HG03432 (cell line): ENCODE measurements at regions not wholly inside any gene's neighbourhood (a gene's known extent, or its start where the extent isn't known, plus 50 kb on each side); places are given as distances from the start of the nearest gene placed in this dataset.

Experiments used
- ATAC-seq: cut with Tn5 transposase; IDR thresholded peaks from one replicate; pipeline ENCODE4 v1.9.1; 2021; ENCODE audit warnings: mild to moderate bottlenecking, moderate library complexity; ENCODE audit not compliant: unreplicated experiment

GRCh38 chr15:99921101-99921500 is 187.9 kb upstream of the LYSMD4 start:
- ATAC-seq, result no peak

DNA sequence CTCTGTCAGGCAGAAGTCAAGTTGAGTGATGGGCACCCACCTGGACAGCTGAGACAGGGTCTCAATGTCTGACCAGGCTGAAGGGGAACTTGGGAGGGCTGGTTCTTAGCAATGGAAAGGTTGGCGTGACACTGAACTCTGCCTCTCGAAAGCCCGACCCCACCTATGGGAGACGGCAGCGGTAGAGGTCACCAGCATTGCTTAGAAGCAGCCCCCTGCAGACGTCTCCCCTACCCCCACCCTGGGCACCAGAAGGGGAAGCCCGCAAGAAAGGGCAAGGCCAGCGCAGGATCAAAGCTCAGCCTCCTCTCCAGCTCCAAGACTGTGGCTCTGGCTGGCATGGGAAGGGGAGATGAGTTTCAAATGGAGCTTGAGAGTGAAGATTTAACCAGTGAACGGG is 184.8 kb upstream of the LYSMD4 start:
- ATAC-seq, result no peak

DNA sequence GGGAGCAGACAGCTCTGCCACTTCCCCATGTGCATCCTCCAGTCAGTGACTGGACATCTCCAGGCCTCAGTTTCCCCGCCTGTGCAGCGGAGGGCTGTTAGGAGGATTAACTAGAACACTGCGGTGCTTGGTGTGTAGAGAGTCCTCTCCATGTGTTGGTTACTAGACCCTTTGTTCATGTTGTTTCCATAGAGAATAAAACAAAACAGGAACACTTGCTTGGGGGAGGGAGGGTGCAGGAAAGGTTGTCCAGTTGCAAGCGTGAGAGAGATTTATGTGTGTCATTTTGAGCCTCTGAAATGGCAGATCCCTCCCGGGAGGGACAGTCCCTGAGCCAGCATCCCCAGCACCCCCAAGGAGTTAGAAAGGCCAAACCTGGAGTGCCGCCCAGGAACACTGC is 184.0 kb upstream of the LYSMD4 start:
- ATAC-seq, result no peak

DNA sequence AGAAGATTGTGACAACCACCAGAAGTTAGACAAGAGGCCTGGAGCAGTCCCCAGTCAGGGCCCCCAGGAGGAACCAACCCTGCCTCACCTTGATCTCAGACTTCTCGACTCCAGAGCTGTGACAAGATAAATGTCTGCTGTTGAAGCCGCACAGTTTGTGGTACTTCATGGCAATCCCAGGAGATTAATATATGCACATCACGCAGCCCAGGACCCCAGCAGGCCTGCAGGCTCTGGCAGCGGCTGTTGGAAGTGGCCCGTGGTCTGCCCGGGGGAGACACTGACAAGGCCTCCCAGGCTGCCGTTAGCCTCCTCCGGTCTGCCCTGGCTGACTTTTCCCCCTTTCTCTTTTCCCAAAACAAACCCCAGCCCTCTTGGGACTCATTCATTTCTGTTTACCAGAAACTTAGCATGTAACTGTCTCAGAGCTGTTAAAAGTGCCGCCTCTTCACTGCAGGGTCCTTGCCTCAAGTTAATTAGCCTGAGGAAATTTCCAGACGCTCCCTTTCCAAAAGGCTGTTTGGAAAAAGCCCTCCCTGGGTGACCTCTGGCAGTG is 183.5 kb upstream of the LYSMD4 start:
- no peak for ATAC-seq

DNA sequence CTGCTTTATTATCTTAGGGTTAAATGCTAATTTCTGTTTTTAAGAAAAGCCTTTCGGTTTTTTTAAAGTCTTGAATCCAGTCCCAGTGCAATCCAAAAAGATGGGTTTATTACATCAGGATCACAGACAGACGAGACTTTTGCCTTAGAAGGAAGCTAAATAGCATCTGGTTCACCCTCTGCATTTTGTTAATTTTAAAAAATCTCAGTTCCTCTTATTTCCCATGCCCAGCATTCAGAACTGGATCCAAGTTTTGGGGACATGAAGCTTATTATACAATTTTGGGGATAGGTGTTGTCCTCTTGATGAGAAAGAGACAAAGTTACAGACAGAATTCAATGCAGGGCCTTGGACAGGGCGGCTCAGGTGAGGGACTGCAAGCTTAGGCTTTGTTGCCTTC is 181.5 kb upstream of the LYSMD4 start:
- no peak for ATAC-seq

- no peak for ATAC-seq
Observed at GRCh38 chr15:99911816-99912215, 178.6 kb upstream of the LYSMD4 start.

DNA sequence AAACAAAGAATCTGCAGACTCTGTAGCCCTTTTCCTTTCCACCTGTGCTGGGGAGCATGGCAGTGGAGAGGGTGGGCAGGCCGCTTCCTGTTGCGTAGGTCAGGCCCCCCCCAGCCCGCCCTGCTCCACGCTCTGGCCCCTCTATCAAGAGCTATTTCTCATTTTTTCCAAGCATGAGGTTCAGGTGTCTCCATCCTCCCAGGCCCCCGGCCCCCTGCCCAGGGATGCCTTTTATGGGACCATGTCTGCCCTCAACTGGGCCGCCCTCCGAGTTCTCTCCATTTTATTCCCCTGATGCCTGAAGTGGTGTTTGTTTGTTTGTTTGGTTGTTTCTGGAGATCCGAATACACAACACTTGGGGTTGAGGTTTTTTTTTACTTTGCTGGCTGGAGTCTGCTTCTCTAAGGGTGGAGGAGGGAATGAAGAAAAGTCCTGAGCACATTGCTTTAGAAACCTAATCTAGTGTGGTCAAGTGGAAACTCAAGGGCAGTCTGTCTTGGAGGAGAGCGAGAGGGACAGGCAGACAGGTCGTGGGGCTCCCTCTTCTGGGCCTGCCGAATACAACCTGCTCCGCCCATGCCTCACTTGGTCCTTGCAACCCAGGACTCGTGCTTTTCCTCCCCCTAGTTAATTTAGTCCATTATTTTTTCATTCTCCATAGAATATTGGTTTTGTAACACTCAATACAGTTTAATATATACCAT is 176.5 kb upstream of the LYSMD4 start:
- peak; percentile 44 for ATAC-seq

- ATAC-seq, result no peak
Observed at GRCh38 chr15:99907698-99908097, 174.5 kb upstream of the LYSMD4 start.

DNA sequence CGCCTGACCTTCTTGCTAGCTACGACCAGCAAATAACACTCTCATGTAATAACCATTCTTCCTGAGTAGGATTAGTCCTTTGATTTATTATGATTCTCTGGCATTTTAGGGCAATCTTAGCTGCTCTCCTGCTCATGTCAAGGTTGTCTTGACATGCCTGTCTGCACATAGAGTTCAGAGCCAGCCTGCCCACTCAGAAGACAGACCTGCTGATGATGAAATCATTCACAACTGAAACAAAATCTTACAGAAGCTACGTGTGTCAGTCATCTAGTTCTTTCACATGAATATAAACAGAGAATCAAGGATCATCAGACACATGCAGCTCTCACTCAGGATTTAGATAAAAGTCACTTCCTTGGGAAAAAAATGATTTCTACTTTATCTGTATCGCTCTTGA is 173.6 kb upstream of the LYSMD4 start:
- no peak for ATAC-seq

DNA sequence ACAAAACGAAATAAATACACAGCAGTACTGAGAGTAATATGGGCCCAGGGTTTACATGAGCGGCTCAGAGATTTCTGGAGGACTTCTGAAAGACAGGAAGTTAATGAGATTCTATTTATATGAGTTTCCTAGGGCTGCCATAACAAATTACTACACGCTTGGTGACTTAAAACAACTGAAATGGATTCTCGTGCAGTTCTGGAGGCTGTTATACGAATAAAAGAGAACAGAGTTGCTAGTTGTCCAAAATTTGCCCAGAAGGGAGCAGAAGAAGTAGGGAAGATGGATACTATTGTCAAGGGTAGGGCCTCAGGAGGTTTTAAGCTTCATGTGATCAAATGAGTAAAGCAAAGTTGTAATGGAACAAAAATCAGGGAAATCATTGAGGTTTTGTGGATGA is 173.1 kb upstream of the LYSMD4 start:
- ATAC-seq, result no peak

- no peak for ATAC-seq
Observed at GRCh38 chr15:99902248-99902928, 169.2 kb upstream of the LYSMD4 start.

DNA sequence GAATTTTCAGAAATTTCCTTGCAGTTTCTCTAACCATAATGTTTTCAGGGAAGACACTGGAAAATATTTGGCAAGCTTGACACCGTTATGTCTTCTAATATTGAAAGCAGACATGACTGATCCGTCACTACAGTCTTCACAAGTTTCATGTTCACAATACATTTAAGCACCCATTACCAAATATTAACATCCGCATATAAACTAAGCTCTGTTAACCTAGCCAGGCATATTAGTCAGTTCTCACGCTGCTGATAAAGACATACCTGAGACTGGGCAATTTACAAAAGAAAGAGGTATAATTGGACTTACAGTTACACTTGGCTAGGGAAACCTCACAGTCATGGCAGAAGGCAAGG is 162.7 kb upstream of the LYSMD4 start:
- ATAC-seq, result no peak

DNA sequence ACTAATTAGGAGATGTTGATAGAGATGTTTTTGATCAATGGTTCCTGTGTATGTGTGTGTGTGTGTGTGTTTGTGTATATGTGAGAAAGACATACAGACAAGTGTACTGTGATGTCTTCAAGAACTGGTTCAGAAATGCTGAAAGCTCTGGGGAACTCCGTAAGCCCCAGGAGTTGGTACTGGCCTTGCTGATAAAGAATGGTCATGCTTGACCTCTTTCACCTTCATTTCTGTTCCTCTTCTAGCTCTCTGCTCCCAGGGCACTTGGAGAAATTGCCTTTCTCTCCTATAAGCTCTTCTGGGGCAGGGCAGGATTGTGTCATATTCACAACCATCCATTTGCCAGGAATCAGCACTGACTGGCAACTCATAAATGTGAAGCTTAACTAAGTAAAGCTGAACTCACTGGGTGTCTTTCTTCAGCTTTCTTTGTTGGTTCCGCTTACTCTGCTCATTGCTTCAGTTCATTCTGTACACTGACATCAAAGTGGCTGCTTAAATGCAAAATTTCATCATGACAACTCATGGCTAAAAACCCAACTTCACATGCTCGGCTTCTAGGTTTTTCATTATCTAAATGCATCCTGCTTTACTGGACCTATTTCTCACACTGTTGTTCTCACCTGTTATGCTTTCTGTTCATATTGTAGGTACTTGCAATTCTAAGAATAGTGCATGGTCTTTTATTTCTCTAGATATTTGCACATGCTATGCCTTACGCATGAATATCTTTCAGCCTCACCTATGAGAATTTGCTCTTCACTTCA is 162.1 kb upstream of the LYSMD4 start:
- ATAC-seq, result peak; percentile 83

DNA sequence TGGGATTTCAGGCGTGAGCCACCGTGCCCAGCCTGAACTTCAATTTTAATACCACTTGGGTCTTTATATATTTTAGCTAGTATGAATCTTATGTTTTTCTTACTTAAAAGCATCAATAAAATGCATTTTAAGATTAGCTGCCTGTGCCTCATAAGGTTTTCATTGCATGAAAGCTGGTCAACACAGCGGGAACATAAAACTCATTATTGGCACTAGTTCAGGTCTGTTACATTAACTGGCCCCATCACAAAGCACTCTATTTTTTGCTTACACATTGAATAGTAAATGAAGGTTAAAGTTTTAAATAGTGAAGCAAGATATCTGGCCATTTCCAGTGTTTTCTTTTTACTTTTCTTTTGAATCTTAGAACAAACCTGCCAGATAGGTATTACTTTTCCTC is 145.6 kb upstream of the LYSMD4 start:
- ATAC-seq, result no peak

GRCh38 chr15:99873451-99873850 is 140.2 kb upstream of the LYSMD4 start:
- no peak for ATAC-seq

DNA sequence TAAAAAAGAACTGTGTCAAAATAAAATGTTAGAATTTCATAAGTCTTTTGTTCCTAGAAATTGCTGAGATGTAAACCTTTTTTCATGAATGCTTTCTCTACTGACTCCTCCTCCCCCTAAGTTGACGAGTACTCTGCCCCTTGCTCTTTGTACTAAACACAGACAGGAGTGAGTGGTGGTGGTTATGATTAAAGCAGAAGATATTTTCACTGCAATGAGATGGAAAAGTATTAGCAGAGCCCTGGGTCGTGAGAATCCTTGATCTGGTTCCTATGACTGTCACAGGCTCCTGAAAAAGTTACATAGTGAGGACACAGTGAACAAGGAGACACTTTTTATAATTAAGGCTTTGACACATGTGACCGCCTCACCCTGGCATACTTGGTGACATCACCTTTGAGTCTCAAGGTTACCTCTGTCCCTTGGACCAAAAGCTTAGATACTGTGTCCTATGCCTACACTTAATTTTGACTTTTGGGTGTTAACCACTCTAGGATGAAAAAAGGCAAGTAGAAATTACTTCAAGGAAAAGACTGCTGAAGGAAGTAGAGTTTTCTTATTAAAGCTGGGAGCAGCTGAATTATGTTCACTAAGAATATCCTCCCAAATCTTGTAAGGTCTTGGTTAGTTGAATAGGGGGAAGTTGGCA is 130.4 kb upstream of the LYSMD4 start:
- no peak for ATAC-seq

DNA sequence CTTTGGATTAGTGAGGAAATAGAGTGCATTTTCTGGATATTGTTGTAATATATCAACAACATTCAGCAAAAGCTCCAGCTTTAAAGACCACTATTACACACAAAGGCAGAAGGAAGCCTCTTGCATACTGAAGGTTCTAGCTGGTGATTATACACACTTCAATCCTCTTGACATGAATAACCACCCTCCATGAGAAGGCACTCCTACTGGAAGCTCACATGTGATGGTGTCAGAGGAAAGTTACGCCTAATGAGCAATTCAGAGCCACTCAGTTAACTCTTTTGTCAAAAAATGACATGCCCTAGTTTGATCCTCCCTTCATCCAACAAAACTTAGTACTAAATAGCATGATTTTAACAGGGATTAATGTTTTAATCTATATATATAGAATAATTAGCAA is 124.6 kb upstream of the LYSMD4 start:
- no peak for ATAC-seq

- no peak for ATAC-seq
Observed at GRCh38 chr15:99850517-99850916, 117.3 kb upstream of the LYSMD4 start.

DNA sequence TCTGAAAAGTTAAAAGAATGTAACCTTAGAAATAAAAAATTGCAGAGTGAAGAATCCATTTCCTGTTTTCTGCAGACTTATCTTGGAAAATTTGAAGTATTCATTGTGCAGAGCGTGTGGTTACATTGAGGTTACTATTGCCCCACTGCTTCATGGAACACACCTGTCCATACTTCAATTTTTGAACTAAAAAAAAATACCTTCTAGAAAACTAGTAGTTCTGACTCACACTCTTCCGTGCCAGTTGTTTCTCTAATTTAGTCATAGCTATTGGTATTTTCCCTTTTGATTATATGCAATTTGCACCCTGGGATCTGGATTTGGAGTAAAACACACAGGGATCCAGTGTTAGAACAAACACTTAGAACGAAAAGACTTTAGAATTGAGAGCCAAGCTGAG is 111.8 kb upstream of the LYSMD4 start:
- peak; percentile 73 for ATAC-seq

GRCh38 chr15:99844150-99844549 is 110.9 kb upstream of the LYSMD4 start:
- no peak for ATAC-seq

- no peak for ATAC-seq
Observed at GRCh38 chr15:99842071-99842470, 108.8 kb upstream of the LYSMD4 start.
